Glomerular endothelial cell (primary cell): ENCODE measurements at regions not wholly inside any gene's neighbourhood (a gene's known extent, or its start where the extent isn't known, plus 50 kb on each side); places are given as distances from the start of the nearest gene placed in this dataset.

ENCODE experiments used
- DNase-seq: peaks from one replicate; pipeline ENCODE4 v3.0.0-alpha.2; 2011; ENCODE audit warnings: low read depth, low spot score; ENCODE audit errors: extremely low read depth

DNA sequence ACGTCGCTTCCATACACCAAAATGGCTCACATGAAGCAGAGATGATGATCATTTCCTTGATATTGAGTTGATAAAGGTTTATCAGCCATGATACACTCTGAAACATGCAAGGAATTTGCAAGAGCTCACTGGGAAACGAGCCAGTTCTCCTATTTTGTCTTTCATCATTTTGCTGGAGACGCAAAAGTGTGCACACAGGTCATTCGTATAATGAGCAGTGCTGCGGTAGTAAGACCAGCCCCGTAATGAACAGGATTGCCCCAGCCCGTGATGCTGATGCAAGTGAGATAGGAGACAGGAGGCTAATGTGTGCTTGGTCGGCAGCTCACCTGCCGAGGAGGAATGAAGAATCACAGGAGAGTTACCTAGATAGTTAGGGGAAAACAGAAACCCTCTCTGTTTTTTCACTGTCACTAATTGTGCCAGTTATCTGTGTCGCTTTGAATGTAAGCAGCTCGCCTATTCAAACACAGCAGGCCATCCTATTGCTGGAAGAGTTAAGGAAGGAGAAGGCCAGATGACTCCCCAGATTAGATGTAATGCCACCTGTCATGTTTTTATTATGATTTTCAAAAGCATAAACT, 391.8 kb downstream of the SAMD5 start:
- DNase-seq, result no peak

DNA sequence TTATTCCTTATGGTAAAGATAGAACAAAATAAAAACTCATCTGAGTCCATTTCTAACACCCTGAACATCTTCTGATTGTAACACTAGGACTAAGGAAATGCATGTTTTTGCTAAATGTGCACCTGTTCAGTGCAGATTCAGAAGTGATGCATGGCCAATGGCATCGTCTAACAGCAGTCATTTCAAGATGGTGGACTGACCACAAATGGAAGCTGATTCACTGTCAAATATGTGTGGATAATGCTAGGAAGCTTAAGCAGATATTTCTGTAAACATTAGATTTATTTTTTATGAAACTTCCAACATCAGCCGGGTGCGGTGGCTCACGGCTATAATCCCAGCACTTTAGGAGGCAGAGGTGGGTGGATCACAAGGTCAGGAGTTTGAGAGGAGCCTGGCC, 394.8 kb downstream of the SAMD5 start:
- no peak for DNase-seq

DNA sequence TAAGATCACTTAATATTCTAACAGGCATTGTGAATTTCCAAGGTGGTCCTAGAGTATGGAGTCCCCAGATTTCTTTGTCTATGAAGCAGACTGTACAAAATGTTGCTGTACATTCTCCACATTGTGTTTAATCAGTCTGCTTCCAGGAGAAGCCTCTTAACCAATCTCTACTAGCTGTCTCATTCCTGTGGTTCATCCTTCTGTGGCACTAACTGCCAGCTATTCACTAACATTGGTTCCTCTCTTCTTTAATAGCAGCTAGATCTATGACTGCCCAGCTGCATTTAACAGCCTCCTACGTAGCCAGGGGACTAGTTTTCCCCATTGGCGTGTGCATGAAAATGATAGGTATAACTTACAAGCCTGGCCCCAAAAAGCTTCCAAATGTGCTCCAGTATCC, 395.4 kb downstream of the SAMD5 start:
- no peak for DNase-seq

DNA sequence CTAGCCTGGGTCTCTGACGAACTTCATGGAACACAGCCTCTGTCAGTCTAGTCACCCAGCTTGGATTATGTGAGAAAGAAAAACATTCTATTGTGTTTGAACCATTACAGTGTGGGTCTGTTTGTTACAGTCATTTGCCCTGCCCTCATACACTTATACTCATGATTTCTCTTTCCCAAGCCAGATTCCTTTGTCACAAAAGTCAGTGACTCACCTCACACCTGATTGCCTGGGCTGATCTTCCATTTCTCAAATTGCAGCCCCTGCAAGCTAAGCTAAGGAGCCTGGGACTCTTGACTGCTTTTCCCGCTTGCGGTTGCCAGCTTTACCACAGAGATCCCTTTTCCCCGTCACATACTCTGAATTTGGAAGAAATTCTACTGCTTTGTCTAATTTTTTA, 395.9 kb downstream of the SAMD5 start:
- no peak for DNase-seq

DNA sequence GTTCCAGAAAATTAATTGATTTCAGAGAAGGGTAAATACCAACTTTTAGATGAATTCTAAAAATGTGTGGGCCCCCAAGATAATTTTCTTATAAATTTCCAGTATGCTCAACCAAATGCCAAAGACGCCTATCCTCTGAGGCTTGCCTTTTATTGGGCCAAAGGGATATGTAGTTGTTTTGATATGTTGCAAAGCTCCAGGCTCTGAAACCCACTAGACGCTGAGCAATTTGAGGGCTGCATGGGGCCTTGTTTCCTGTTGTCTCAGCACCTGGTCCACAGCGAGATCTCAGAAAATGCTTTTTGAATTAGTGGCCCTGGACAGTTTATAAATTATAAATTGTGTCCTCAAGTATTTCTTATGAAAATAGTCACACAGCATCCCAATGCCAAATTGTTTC, 397.2 kb downstream of the SAMD5 start:
- no peak for DNase-seq

DNA sequence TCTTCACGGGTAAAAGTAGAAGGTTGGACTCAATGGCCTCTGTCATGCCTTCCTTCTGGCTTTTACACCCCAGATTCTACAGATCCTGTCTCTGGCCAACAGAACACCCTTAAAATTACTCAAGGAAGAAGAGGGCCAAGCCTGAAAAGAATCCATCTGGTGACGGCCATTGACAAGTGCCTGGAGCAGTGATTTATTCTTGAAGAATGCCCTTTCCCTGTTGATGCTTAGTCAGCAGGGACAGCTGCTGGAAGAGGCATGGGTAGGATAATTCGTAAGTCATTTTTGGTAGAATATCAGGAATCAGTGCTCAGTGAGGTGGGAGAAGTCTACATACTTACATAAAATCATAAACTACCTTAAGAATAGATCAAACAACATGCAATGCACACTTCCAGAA, 397.9 kb downstream of the SAMD5 start:
- no peak for DNase-seq

DNA sequence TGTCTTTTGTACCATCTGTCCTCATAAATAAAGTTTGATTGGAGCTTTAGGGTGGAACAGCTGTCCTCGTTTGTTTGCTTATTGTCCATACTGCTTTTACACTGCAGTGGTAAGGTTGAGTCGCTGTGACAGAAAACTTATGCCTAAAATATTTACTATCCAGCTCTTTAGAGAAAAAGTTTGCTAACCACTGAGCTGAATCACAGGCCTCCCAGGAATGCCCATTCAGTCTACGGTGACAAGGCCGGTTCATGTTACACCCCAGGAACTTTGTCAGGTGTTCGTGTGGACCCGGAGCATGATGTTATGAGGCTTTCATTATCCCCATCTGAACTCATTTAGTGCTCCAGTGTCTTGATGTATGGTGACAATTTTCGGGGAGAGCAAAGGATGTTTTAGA, 401.1 kb downstream of the SAMD5 start:
- no peak for DNase-seq

DNA sequence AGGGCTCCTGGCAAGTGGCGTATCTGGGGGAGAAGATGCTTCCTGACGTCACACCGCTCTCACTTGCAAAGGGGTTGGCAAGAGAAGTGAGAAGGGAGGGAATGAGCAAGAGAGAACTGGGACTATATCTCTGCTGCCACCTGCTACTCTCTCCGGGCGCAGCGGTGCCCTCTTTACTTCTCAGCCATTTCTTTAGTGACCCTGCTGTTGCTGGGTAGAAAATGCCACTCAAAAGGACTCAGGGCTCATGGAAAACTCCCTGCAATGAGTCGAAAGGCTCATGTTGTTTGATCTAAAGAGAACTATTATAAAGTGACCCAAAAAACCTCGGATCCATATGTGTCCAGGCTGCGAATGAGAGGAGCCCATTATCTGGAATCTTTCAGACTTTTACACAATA, 401.8 kb downstream of the SAMD5 start:
- DNase-seq, result no peak

DNA sequence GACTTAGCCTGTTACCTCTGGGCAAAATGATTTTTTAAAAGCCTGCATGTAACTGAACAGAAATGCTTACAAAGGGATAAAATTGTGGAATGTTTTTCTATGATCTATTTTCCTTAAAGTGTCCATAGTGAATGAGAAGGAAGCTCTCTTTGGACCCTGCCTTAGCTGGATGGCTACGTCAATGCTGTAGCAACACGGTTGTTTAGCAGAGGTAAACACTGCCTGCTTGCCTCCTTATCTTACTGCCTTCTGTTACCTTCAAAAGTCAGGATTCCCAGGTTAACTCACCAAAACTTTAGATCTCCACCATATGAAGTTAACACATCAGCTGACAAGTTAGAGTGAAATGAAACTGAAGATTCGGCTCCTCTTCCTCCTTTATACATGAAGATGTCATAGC, 402.6 kb downstream of the SAMD5 start:
- DNase-seq, result no peak

DNA sequence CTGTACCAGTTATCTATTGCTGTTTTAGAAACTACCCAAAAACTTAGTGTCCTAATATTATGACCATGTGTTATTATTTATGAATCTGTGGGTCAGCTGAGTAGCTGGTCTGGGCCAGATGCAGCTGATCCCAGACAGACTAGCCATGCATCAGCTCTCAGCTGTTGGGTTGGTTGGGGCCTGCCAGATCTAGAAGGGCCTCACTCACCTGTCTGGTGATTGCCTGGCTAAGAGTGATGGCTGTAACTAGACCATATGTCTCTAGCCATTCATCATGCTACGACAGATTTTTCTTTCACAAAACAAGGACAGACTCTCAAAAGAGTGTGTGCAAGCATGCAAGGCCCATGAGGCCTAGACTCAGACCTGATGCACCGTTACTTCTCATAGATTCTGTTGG, 403.2 kb downstream of the SAMD5 start:
- no peak for DNase-seq

DNA sequence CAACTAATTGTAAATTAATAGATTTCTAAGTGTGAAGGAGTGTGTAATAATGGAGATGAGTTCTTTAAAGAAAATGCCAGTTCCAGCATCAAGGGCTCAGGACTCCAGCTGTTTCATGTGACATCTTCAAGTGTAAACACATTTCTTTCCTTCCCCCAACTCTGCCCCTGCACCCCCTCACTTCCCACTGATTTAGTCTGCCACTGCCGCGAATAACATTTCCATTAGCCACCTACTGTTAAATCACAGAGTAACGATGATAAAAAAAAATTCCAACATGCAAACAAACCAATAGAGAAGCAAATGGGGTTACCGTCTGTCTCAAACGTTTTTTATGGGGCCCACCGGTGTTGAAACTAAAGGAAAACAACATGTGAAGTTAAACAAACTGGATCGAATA, 414.3 kb downstream of the SAMD5 start:
- no peak for DNase-seq

DNA sequence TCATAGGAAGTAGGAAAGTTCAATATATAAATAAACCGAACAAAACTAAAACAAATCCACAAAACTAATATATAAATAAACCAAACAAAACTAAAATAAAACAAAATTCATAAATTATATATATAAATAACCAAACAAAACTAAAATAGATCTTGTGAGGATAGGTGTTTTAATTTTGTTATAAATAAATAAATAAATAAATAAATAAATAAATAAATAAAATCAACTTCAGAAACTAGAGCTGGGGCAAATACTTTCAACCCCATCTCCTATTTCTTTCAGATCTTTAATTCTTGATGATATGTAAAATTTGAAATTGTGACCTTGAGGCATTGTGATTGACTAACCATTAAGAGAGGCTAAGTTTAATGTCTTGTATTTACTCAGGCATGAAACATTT, 416.1 kb downstream of the SAMD5 start:
- no peak for DNase-seq

DNA sequence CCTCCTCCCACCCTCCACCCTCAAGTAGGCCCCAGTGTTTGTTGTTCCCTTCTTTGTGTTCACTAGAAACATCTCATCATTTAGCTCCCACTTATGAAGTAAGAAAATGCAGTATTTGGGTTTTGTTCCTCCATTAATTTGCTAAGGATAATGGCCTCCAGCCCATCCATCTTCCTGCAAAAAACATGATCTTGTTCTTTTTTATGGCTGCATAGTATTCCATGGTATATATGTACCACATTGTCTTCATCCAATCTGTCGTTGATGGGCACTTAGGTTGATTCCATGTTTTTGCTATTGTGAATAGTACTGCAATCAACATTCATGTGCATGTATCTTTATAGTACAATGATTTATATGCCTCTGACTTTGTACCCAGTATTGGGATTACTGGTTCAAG, 416.8 kb upstream of the SASH1 start:
- no peak for DNase-seq

DNA sequence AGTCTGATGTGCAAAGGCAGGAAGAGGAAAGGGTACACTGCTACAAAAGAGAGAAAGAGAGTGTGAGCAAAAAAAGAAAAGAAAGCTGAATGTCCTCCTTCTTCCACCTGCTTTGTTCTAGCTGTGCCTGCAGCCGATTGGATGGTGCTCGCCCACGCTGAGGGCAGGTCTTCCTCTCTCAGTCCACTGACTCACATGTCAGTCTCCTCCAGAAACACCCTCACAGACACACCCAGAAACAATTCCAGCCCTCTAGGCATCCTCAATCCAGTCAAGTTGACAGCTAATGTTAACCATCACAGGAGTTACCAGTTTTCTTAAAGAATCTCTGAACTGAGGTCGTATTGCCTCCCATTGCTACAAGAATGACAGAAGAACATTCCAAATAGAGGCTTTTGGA, 411.9 kb upstream of the SASH1 start:
- no peak for DNase-seq

DNA sequence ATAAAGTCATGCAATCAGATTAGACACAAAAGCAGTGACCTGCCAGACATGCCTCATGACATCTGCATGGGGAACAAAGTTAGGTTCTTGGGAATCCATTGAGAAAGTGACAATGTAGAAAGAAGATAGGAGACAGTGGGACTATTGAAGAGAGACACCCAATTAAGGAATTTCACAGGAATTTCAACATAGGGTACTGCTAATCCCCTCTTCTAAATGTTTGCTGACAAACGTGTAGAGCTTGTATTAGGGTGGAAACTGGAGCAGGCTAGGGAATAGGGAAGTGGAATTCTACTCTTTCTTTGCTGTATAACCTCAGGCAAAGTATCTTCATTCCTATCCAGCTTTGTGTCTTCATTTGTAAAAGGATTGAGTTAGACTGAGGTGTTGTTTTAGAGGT, 409.4 kb upstream of the SASH1 start:
- DNase-seq, result no peak

DNA sequence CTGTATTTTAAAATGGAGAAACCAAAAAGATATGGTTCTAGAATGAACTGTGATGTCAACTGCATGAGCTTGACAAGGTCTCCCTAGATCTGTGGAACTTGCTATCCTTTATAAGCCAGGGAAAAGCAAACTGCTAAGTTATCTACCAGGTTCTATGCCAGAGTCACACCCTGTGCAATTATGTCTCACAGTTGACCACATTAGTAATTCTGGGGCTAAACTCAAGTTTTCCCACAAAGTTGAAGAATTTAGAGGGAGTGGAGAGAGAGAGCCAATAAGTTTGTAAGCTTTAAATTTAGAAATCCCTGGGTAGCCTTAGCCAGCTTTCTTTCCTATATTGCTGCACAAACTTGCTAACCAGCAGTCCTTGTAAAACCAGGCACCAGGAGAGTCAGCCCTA, 407.0 kb upstream of the SASH1 start:
- no peak for DNase-seq

DNA sequence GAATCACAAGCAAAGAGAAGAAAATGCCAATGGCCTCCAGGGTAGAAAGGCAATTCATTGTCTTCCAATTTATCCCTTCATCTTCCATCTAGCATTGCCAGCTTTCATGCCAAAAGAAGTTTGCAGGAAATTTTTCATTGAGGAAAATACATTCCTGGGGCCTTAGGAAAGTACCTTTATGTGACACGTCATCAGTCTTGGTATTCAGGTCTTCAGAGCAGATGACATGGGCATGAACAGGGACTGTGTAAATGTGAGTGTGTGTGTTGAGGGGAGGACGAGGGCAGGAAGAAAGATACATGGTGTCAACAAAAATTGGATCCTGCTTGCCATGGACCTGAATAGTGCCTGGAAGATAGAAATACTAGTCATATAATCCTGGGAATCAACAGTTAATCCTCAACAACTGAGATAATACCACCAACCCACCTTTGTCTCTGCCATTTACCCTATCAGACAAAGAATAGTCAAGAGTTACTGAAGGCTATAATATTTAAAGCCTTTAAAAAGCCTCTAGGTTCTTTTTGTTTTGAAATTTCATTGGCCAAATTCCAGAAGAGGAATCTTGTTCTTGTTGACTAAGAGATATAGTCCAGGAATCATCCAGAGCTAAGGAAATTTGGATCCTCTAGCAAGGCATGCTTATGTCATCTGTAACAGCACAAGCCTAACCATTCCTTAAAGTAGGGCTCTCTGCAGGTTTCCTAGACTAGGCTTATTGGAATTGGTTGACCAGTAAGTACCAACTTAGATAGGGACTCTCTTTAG, 405.8 kb upstream of the SASH1 start:
- DNase-seq, result no peak

DNA sequence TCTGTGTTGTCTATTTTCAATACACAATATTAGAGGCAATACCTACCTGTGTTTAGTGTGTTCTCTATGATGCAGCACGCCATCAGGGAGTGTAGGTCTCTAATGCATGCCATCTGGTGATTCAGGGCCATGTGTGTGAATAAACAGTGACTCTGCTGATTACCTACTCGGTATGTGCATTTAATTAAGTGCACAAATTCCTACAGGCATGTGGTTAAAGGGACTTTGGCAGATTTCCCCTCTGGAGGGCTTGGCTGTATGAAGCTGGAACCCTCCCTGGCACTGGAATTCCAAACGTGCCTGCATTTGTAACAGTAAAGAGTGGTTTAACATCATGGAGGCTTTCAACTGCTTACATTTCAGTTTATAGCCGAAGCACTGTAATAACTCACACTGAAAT, 401.5 kb upstream of the SASH1 start:
- DNase-seq, result no peak

DNA sequence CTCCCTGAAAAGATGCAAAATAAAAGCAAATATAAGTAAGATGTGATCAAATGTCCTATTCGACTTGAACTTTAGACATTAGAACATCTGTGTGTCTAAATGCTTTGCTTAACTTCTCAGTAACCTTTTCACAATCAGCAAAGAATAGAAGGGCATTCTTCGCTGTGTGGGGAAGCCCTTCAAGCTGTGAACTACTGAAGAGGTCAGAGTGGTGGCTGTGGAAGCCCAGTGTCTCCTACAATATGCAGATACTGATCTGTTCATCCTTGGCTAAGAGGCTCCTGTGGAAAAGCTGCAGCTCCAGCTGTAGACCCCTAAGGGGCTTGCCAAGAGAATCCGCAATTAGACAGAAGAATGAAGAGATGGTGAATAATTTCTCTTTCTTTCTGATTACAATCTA, 400.3 kb upstream of the SASH1 start:
- no peak for DNase-seq

DNA sequence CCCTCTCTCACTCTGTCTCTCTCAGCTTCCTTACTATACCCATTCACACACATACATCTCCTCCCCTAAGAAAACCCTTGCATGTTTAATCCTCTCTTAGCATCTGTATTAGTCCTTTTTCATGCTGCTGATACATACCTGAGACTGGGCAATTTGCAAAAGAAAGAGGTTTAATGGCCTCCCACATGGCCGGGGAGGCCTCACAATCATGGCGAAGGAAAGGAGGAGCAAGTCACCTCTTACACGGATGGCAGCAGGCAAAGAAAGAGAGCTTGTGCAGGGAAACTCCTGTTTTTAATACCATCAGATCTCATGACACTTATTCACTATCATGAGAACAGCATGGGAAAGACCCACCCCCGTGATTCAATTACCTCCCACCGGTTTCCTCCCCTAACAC, 398.5 kb upstream of the SASH1 start:
- DNase-seq, result no peak

DNA sequence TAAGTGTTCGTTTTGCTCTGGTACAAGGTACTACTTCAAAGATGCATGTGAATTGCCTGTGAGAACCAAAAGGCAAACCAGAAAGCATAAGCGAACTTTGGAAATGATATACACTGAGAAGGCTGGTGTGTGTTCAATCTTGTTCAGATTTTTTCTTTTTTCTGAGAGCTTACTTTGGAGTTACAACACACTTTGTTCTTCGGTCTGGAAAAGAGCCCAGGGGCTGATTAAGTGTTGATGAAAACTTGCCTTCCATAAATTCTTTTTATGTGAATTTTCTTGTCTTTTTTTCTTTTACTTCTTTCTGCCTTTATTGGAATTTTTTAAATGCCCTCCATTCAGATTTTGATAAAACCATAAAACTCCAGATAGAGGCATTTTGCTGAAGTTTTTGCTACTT, 395.1 kb upstream of the SASH1 start:
- no peak for DNase-seq

DNA sequence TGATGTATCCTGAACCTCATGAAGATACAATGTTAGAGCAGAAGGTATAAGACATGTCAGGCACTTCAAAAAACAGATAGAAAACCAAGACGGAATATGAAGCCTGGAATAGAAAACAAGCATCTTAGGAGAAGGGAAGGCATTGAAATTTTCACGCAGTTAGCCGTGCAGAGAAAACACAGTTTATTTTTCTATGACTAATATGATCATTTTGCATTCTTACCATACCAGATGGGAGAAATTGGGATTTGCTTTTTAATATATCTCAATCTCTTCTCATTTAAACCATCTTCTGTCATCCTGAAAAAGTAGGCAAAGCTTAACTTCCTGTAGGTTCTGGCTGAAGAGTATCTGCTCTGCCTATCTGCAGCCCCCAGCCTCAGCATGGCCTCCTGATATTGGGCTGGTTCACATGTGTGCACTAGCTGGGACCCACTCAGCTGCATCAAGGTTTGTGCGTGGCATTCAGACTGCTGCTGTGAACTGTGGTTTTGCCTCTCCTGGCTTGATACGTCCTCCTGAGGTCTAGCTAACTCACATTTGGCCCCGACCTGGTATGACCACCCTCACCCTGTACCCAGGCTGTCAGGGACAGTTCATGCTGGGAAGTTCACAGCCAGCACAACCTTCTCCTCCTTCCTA, 392.5 kb upstream of the SASH1 start:
- no peak for DNase-seq

DNA sequence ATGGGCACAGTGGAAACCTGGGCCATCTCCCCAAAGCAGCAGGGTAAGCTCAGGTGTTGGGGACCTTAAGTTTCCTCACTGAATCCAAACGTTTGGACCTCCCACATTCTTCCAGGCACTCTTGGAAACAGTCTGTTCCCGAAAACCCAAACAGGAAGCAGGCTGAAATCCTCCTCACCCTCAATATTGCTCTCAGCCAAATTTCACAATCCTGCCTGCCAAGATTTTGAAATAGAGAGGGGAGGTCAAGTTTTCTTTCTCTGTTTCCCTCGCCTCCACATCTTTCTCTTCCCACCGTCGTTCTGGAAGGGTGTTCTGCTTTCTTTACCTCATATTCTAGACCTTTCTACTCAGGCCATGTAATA, 392.0 kb upstream of the SASH1 start:
- DNase-seq, result no peak
